GM19455 (cell line): ENCODE measurements at regions not wholly inside any gene's neighbourhood (a gene's known extent, or its start where the extent isn't known, plus 50 kb on each side); places are given as distances from the start of the nearest gene placed in this dataset.

ENCODE experiments used
- ATAC-seq: cut with Tn5 transposase; IDR thresholded peaks from one replicate; pipeline ENCODE4 v1.9.1; 2021; ENCODE audit not compliant: unreplicated experiment

DNA sequence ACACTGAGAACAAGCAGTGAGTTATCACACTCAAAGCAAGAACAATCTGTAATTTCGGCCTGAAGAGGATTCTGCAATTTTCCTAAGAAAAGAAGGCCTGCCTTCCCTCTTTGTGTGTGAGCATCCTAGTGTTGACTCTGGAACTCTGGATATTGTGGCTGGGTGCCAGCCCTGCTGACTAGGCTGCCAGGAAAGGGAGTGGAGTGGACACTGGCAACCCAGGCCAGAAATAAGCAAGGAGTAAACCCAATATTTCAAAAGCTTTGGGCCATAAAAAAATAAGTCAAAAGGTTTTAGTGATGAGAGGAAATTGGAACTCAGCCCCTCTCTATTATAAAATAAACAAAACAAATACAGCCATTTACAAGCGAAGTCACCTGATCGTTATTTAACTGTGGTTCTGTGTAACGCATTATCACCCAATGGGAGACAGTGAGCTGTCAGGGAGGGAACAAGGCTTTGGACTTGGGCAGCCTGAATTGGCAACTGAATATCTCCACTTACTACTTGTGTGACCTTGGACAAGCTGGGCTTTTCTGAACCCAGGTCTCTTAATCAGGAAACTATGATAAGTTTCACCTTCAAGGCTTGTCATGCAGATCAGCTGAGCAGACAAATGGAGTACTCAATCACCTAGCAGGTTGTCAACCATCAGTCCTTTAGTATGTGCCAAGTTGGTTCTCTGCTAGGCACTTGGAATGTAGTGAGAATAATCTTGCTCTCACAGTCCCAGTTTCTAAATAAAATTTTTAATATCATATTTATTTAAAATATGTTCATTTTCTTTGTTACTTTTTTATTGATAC is 196.2 kb downstream of the PAX1 start:
- ATAC-seq: no peak

- ATAC-seq: no peak
Observed at GRCh38 chr20:21900431-21900830, 195.0 kb downstream of the PAX1 start.

DNA sequence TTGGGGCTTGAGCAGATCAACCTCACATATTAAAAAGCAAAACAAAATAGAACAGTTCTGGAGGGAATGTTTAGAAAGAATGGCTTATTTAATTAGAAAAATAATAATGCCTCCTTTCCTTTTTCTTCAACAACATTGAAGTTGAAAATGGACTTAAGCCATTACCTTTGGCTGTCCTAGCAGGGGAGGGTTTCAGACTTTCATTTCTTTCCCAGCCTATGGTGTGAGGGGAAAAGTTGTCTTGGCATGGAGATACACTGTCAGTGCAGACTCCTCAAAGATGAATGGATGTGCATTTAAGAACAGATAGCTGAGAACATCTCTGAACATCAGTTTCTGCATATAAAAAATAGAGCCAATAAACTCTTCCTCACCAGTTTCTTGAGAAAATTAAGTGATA is 169.5 kb downstream of the PAX1 start:
- ATAC-seq: no peak

DNA sequence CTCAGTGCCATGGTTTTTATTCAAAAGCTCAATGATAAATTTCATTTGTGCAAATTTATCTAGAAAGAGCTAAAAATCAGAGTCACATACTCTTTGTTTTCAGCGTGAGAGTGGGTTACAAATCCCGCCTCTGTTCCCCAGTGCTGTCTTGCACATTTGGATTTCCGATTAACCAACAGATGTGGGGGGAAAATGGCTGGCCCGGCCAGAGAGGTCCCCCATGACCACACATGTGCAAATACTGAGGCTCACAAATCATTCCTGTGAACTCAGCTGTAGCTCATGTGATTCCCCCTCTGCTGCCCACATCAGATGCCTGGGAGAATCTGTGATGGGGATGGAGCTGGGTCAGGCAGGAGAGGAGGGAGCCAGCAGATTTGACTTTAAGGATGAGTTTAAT is 168.7 kb downstream of the PAX1 start:
- ATAC-seq: no peak

DNA sequence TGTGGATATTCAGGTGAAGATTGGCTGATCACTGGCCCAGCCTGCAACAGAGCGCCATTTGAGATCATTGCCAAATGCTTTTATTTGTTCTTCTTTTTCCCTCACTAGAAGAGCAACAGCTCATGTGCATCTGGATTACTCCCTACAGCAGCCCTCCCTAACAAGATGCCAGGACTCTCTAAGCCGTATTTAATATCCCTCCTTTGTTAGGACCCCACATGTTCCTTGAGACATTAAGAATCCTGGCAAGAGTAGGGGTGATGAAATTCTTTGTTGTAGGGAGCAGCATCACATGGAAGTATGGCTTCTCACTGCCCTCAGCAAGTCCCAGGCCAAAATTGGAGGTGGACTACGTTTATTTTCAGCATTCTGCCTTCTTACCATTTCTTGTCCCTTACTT is 167.8 kb downstream of the PAX1 start:
- no peak for ATAC-seq

GRCh38 chr20:21867811-21868210 is 162.3 kb downstream of the PAX1 start:
- ATAC-seq: no peak

DNA sequence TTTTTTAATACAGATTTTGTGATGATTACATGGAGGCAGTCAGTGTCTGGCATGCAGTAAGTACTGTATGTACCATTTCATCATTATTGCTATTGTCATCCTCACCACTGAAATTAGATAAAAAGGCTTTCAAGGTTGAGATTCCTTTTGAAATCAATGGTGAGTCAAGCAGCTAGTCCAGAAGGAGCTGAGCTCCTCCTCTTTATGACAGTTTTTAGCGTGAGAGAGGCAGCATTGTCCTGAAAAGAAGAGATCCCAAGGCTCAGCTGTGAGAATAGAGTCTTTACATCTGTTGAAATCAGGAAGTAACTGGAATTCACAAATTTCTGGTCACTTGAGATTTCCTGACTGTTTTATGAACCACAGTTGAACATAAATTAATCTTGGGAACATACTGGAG is 161.9 kb downstream of the PAX1 start:
- no peak for ATAC-seq

- ATAC-seq: no peak
Observed at GRCh38 chr20:21862956-21863355, 157.5 kb downstream of the PAX1 start.

- ATAC-seq: no peak
Observed at GRCh38 chr20:21862259-21862946, 156.9 kb downstream of the PAX1 start.

DNA sequence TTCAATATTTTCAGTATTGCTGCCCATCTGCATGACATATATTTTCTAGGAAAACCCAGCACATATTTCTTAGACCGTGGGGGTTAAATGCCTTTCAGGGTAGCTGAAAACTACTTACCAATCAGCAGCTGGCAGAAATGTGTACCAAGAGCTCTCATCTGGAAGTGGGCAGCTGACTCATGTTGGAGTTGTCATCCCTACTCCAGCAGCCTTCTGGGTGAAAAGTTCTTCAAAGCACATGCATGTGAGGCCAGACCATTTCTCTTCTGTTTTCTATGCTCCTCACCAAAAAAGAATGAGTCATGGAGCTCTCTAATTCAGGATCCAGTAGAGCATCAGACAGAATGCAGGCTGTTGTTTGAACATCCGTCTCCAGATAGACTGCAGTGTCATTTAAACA is 135.5 kb downstream of the PAX1 start:
- no peak for ATAC-seq

DNA sequence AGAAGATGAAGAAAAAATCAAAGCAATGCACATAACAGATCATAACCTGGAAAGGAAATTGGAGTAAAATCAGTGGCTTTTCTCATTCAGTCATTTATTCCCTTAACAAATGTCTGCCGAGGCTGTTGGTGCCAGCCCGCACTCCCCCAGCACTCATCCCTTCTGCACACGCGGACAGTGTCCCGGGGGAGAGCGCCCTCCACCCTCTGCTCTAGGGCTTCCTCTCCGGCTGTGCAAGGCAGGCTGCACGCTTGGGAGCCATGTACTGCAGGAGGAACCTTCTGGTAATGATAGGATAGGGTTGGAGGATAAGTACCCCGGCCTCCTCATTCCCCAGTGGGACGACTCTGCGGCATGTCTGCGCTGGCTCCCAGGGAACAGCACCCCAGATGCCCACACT is 134.5 kb downstream of the PAX1 start:
- ATAC-seq: no peak

GRCh38 chr20:21836346-21836745 is 130.9 kb downstream of the PAX1 start:
- ATAC-seq: no peak

- no peak for ATAC-seq
Observed at GRCh38 chr20:21835042-21835441, 129.6 kb downstream of the PAX1 start.

DNA sequence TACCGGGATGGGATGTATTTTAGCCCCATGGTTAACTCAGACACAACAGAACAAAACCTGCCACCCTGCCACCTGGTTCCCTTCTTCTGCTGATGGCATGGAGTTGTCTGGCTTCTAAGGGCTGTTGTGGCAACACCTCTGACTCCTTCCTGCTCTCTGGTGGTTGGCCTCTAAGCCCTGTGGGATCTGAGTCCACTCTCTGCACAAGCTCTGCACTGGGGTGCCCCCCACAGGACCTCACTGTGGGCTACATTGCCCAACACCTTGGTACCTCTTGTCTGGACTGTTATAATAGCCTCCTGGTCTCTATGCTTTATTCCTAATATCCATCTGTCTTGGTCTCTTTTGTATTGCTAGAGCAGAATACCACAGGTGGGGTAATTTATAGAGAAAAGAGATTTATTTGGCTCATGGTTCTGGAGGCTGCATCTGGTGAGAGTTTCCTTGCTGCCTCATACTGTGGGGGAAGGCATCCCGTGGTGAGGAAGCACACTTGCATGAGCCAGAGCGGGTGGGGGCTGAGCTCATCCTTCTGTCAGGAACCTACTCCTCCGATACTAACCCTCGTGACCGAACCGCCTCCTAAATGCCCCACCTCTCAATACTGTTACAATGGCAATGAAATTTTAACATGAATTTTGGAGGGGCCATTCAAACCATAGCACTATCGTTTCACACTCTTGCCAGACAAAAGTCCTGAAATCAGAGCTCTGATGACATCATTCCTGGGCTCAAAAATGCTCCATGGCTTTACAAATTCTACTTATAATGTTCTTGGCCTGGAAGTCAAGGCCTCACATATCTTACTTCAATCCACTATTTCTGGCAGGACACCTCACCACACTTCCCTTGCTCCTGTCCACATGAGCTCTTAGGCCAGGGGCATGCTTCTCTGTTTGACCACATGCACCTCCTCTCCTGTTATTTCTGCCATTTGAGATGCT is 127.2 kb downstream of the PAX1 start:
- ATAC-seq: no peak

GRCh38 chr20:21826976-21827375 is 121.5 kb downstream of the PAX1 start:
- no peak for ATAC-seq

DNA sequence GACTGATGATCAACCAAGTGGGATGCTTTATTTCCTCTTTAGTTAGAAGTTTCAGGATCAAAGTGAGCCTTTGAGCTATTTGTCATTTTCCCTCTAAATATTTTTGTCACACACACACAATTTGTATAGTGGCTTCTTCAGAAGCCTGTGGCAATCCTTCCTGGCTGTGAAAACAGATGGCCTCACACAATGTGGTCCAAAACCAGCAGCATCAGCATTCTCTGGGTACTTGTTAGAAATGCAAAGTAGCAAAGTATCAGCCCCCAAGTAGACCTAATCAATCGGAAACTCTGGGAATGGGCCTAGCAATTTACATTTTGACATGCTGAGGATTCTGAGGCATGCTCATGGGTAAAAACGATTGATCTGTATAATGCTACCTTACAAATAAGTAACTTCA is 115.9 kb downstream of the PAX1 start:
- ATAC-seq: no peak

GRCh38 chr20:21820688-21821087 is 115.2 kb downstream of the PAX1 start:
- ATAC-seq: no peak

GRCh38 chr20:21820045-21820444 is 114.6 kb downstream of the PAX1 start:
- ATAC-seq: no peak

- no peak for ATAC-seq
Observed at GRCh38 chr20:21812379-21812778, 106.9 kb downstream of the PAX1 start.

- ATAC-seq: no peak
Observed at GRCh38 chr20:21809961-21810523, 104.6 kb downstream of the PAX1 start.
